GM10248 (cell line): ENCODE measurements at regions not wholly inside any gene's neighbourhood (a gene's known extent, or its start where the extent isn't known, plus 50 kb on each side); places are given as distances from the start of the nearest gene placed in this dataset.

Source experiments
- CTCF ChIA-PET: fragments of 300-600 bp; sonication (Branson Sonifier 250); formaldehyde crosslinking; extraction: SDS; loops from one replicate; lab custom pipeline; 2021; ENCODE audit warnings: antibody characterized with exemption; lab: Yijun Ruan, JAX
- POLR2A ChIA-PET: fragments of 350-650 bp; sonication (Branson Sonifier 250); formaldehyde crosslinking; extraction: SDS; loops from one replicate; lab custom pipeline; 2020; ENCODE audit warnings: antibody characterized with exemption; lab: Yijun Ruan, JAX
- DNase-seq: peaks from one replicate; pipeline ENCODE4 v3.0.0; 2012; ENCODE audit errors: extremely low spot score
- CTCF ChIP-seq: IDR thresholded peaks from 2 replicates; pipeline ENCODE4 v1.5.1; 2012; ENCODE audit warnings: mild to moderate bottlenecking, low read depth; ENCODE audit errors: extremely low read depth, missing control alignments, control extremely low read depth

- POLR2A ChIA-PET = no interaction called here
- CTCF ChIA-PET = interaction anchor here (1.1 to 1.5 kb wide), 3 partner anchors 11 to 25 kb away, joined by 3 to 4 read pairs (median 4); no protein-coding TSS in a partner anchor
Observed at GRCh38 chr14:42545636-42546035, 939.0 kb downstream of the LRFN5 start.

GRCh38 chr14:42541535-42542001 is 934.9 kb downstream of the LRFN5 start:
- DNase-seq = no peak
- POLR2A ChIA-PET = no interaction called here
- no peak for TF ChIP-seq CTCF
- CTCF ChIA-PET = interaction anchor here (1.4 kb wide), 1 partner anchor 15 kb away, joined by 4 read pairs; no protein-coding TSS in a partner anchor

More at GRCh38 chr14:42545636-42546035, 939.0 kb downstream of the LRFN5 start:
- no peak for TF ChIP-seq CTCF
- no peak for DNase-seq

GRCh38 chr14:42535397-42535796 is 928.7 kb downstream of the LRFN5 start:
- TF ChIP-seq CTCF = no peak
- CTCF ChIA-PET = no interaction called here
- no peak for DNase-seq
- POLR2A ChIA-PET = no interaction called here

- ChIA-PET CTCF (interaction anchor here (1.1 kb wide), 1 partner anchor 30 kb away, joined by 3 read pairs; no protein-coding TSS in a partner anchor), POLR2A (no interaction called here)
- no peak for TF ChIP-seq CTCF
- no peak for DNase-seq
Observed at GRCh38 chr14:42533476-42533875, 926.8 kb downstream of the LRFN5 start.

GRCh38 chr14:42532194-42532593 is 925.5 kb downstream of the LRFN5 start:
- ChIA-PET CTCF (no interaction called here), POLR2A (no interaction called here)
- no peak for TF ChIP-seq CTCF
- DNase-seq = no peak

- ChIA-PET POLR2A (no interaction called here), CTCF (interaction anchor here (0.7 to 1.2 kb wide), 4 partner anchors 9 to 19 kb away, joined by 3 to 4 read pairs (median 4); no protein-coding TSS in a partner anchor)
- no peak for DNase-seq
- TF ChIP-seq CTCF = no peak
Observed at GRCh38 chr14:42527141-42527540, 920.5 kb downstream of the LRFN5 start.
